DLD1 (cell line): ENCODE measurements at regions not wholly inside any gene's neighbourhood (a gene's known extent, or its start where the extent isn't known, plus 50 kb on each side); places are given as distances from the start of the nearest gene placed in this dataset.
"Not testable (repeated sequence)": the region's sequence is repeated elsewhere in the genome, so short reads cannot be mapped to it uniquely, and the experiment has no call there.

ENCODE experiments used
- in situ Hi-C: cut with HindIII; loops from 2 replicates; pipeline ENCODE4 v1.10.0; 2017; ENCODE audit warnings: low sequenced_read_pairs

- in situ Hi-C loops: no loop called here
These were observed 777.9 kb upstream of the TMEM132C start for GRCh38 chr12:127489061-127489460.

DNA sequence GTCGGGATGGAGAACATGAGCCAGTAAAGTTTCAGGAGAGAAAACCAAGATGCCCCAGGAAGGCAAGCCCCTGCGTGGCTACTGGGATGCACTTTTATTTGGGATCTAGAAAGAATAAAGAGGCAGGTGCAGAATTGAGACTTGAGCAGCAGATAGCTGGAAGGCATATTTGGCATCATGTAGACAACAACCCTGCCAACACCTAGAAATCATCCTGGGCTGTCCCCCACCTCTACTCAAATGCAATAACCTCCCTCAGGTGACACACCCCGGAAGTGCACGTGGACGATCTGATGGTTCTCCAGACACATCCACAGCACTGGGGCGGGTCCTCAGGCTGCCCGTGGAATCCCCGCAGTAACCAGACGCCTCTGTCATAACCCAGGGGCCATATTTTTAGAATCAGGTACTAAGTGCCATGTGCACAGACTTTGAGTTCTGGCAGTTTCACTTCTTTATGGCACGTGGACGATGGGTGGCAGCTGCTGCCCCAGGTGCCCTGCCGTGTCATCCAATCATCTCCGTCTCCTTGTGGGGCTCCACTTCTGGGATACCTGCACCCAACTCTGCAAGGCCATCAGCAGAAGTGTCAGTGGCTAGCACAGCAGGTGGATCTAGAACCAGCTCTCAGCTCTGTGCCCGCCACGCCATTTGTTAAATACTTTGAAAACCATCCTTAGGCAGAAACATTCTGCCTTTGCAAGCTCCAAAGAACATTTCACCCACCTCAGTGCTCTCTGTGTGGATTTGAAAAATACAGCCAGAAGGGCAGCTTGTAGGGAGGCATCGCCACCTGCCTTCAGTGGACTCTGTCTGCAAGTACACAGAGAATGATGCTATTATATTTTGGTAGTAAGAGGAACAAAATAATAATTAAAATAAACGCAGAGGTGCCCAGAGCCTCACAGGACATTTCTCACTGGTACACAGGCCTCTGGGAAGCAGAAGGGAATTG is 771.7 kb upstream of the TMEM132C start:
- in situ Hi-C loops: no loop called here

GRCh38 chr12:127496255-127496654 is 770.7 kb upstream of the TMEM132C start:
- in situ Hi-C loops: no loop called here

DNA sequence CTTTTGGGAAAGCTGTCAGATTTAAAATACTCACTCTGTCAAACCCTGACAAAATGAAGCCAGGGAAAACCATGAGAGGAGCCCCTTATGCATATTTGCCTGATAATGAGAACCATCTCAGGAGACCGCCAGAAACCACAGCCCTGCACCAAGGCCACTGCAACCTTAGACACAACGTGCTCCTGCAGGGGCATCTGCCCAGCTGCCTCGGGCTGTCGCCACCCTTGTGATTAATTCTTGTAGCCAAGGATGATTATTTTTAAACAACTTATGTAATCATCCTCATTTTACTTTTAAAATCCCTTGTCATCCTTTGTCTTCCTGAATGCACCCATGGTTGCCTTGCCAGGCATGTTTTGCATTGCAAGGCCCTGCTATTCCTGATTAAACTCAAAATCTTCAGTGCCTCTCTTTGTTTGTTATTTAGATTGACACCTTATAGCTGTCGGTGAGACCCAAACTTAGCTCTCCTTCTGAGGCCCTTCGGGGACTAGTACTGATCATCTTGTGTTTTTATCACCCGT is 766.4 kb upstream of the TMEM132C start:
- in situ Hi-C loops: no loop called here

DNA sequence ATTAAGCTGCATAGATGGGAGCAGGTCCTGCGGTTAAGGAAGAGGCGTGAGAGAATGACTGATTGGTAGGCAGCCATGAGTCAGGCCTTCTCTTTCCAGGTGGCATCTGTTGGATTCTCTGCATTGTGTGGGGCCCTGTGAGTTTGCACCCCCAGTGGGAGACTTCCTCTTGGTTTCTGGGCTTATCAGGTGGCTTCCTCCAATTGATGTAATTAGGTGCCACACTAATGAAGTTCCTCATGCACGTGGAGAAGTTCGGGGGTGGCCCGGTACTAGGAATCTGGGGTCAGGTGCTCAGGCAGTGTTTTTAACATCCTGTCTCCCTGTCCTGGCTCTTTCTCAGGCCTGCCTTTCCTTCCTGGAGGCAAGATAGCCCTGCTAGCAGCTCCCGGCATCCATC is 765.1 kb upstream of the TMEM132C start:
- in situ Hi-C loops: no loop called here

GRCh38 chr12:127503246-127503645 is 763.7 kb upstream of the TMEM132C start:
- in situ Hi-C loops: no loop called here

- in situ Hi-C loops: not testable (repeated sequence)
These were observed 763.0 kb upstream of the TMEM132C start for GRCh38 chr12:127503996-127504395.

GRCh38 chr12:127504874-127505273 is 762.1 kb upstream of the TMEM132C start:
- in situ Hi-C loops: no loop called here

DNA sequence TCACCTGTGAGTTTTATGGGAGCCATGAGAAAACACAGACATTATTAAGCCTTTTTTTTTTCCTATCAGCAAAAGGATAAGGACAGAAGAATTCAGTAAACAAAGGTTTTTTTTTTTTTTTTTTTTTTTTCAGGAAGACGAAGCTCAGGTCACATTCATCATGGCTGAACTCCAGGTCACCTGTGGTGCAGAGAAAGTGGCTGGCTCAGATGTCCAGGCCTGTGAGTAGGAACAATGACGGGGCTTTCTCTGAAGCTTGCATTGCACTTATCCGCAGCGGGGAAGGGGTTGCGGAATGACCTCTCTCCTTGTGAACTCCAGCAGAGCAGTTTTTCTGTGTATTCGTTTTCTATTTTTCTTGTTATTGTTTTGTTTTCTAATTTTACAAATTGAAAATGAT is 759.6 kb upstream of the TMEM132C start:
- in situ Hi-C loops: no loop called here

GRCh38 chr12:127509066-127509778 is 757.7 kb upstream of the TMEM132C start:
- in situ Hi-C loops: no loop called here

- in situ Hi-C loops: no loop called here
These were observed 751.0 kb upstream of the TMEM132C start for GRCh38 chr12:127515941-127516340.

DNA sequence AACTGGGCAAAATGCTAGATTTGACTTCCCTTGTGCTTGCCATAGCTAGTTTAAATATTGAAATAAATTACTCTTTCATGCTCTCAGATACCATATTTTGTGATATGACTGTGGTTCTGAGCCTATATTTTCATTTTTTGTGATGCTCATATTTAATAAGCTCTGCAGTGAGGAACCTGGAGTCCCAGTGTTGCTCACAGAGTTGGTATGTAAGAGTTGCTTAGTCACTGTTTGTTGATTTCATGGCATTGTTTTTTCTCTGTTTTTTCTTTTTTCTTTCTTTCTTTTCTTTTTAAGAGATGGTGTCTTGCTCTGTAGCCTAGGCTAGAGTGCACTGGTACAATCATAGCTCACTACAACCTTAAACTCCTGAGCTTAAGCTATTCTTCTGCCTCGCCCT is 750.5 kb upstream of the TMEM132C start:
- in situ Hi-C loops: no loop called here

DNA sequence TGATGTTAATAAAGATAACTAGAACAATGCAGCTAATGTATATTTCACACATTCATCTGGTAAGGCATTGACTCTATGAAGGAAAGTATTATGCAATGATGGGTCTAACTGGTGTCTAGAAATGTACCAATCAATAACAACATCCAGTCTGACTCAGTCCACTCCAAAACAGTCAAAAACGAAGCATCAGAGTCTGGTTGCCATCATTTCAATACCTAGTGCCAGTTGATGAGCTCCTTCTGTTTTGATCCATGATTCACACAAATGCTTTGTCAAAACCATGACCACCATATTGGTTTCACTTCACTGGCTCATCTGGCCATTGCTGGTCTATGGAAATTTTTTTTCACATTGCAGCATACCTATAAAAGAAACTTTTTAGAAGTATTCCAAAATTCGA is 747.2 kb upstream of the TMEM132C start:
- in situ Hi-C loops: no loop called here

DNA sequence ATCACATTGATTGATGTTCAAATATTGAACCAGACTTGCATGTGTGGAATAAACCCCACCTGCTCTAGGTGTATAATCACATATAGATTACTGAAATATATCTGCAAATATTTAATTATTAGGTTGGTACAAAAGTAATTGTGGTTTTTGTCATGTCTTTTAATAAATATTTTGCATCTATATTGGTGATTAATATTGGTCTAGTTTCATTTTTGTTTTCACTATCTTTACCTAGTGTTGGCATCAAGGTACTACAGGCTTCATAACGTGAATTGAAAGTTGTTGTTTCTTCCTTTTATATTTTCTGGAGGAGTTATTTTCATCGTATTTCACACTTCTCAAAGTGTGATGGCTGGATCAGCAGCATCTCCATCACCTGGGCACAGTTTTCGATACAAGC is 740.0 kb upstream of the TMEM132C start:
- in situ Hi-C loops: no loop called here

DNA sequence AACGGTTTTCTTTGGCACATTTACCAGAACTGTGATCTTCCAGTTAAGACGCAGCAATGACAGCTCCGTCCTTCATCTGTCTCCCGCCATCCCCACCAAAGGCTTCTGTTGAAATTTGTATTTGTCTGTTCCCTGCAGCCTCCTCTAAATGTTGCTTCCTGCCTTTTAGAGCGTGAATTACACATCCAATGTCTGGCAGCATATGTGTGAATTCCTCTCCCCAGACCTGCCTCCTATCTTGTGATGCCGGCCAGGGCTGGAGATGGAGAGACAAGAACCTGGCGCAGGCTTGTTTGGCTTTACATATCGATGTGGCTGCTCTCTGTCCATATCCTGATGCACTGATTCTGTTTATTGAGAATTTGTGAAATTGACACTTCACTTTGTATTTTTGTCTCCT is 738.4 kb upstream of the TMEM132C start:
- in situ Hi-C loops: no loop called here

DNA sequence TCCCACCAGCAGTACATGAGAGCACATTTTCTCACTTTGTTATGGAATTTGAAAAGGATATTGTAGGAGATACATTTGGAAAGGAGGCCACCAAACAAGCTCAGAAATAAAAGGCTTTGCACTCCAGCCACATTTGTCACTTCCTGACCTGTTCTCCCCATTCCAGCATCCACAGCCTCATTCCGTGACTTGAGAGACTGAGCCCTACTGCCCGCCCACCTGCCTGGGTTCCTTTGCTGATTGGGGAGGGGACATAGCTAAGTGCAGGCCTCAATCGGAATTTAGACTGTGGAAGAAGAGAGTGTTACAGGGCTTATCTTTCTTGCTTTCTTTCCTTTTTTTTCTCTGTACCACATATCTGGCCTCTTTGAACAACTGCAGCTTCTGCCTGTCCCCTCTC is 735.4 kb upstream of the TMEM132C start:
- in situ Hi-C loops: no loop called here

- in situ Hi-C loops: no loop called here
These were observed 733.6 kb upstream of the TMEM132C start for GRCh38 chr12:127533353-127533752.

DNA sequence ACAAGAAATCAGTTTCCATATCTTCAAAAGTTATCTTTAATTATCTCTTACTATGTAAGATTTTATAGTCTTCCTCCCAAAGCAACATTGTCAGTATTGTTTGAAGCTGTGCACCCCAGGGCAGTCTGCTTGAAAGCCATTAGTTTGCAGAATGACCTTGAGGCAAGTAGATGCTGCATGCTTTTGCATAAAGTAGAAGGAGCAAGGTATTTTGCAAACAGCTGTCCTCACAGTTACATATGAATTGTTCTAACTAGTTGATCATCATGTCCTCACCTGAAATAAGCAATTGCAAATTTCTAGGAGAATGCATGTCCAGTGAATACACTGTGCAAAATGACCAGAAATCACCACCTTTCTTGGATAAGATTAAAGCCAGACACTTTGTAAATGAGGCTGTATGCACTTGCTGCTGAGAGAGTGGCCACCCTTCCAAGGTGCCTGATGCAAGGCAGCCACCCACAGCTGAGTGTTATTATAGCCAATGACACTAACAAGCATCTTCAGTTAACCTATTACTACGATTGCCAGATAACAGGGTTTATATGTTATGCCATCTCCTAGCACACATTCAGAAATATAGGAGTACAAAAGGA is 730.0 kb upstream of the TMEM132C start:
- in situ Hi-C loops: no loop called here

- in situ Hi-C loops: no loop called here
These were observed 728.7 kb upstream of the TMEM132C start for GRCh38 chr12:127538316-127538715.

GRCh38 chr12:127539226-127539858 is 727.6 kb upstream of the TMEM132C start:
- in situ Hi-C loops: no loop called here

GRCh38 chr12:127542391-127542790 is 724.6 kb upstream of the TMEM132C start:
- in situ Hi-C loops: no loop called here
